Spleen (tissue), 11 donors: ENCODE measurements at regions not wholly inside any gene's neighbourhood (a gene's known extent, or its start where the extent isn't known, plus 50 kb on each side); places are given as distances from the start of the nearest gene placed in this dataset.

Source experiments
- DNase-seq: peaks from one replicate; pipeline ENCODE4 v3.0.0-alpha.2; 2020
- H3K27ac ChIP-seq, 8 donors: fragments of 200-600 bp; sonication (generic) in 7 of 8; 1 replicate in 4 of 8; 2 replicates in 4 of 8; pipeline versions ENCODE4 v1.5.0 to v1.8.0; 2016 to 2021; ENCODE audit warnings: inconsistent platforms in 4 of 8, mild to moderate bottlenecking in 4 of 8, moderate library complexity in 1 of 8
- H3K27me3 ChIP-seq, 7 donors: fragments of 200-600 bp; sonication (generic) in 6 of 7; replicated peaks in 1 of 7; 1 replicate in 4 of 7; 2 replicates in 3 of 7; pipeline versions ENCODE4 v1.5.0 to v1.8.0; 2016 to 2021; ENCODE audit warnings: inconsistent platforms in 3 of 7, mild to moderate bottlenecking in 1 of 7
- H3K36me3 ChIP-seq, 6 donors: fragments of 200-600 bp; sonication (generic) in 5 of 6; 1 replicate in 4 of 6; 2 replicates in 2 of 6; pipeline versions ENCODE4 v1.5.0 to v1.8.0; 2016 to 2021; ENCODE audit warnings: inconsistent platforms in 2 of 6
- H3K4me1 ChIP-seq, 6 donors: fragments of 200-600 bp; sonication (generic) in 5 of 6; 1 replicate in 3 of 6; 2 replicates in 3 of 6; pipeline versions ENCODE4 v1.5.0 to v1.8.0; 2016 to 2021; ENCODE audit warnings: inconsistent platforms in 3 of 6
- H3K4me3 ChIP-seq, 8 donors: fragments of 200-600 bp; sonication (generic) in 7 of 8; 1 replicate in 4 of 8; 2 replicates in 4 of 8; pipeline versions ENCODE4 v1.5.0 to v1.8.0; 2016 to 2021; ENCODE audit warnings: inconsistent platforms in 4 of 8, mild to moderate bottlenecking in 4 of 8, moderate library complexity in 2 of 8
- H3K9me3 ChIP-seq, 8 donors: fragments of 200-600 bp; sonication (generic) in 7 of 8; 1 replicate in 4 of 8; 2 replicates in 4 of 8; pipeline versions ENCODE4 v1.5.0 to v1.8.0; 2016 to 2021; ENCODE audit warnings: inconsistent platforms in 4 of 8
- CTCF ChIP-seq, 11 experiments: fragments of 200-600 bp in 7 of 11; fragments of 450-650 bp in 4 of 11; sonication (generic) in 4 of 11; IDR thresholded peaks in 8 of 11; conservative IDR thresholded peaks in 3 of 11; 1 replicate in 7 of 11; 2 replicates in 4 of 11; pipeline versions ENCODE4 v1.4.0 to v1.8.0; 2016 to 2021; ENCODE audit warnings: antibody characterized with exemption in 11 of 11, inconsistent platforms in 4 of 11, mild to moderate bottlenecking in 1 of 11
- POLR2A ChIP-seq, 3 donors: fragments of 450-650 bp; IDR thresholded peaks; one replicate each; pipeline ENCODE4 v1.5.1; 2017; ENCODE audit warnings: antibody characterized with exemption in 3 of 3, mild to moderate bottlenecking in 1 of 3
- POLR2AphosphoS5 ChIP-seq, 3 donors: sonication (generic); formaldehyde crosslinking; IDR thresholded peaks; one replicate each; pipeline ENCODE4 v1.5.1; 2017; ENCODE audit warnings: antibody characterized with exemption in 3 of 3
- WGBS, 5 donors: extraction: QIAGEN DNeasy Blood & Tissue Kit in 3 of 5; methylation state at CpG; one replicate each; pipeline versions ENCODE4 v1.1.5 to v1.1.7; 2013 to 2018; 5-methylcytosine and 5-hydroxymethylcytosine counted together
- intact Hi-C: fragments of 100-400 bp; cut with DNase I; formaldehyde crosslinking; loops from one replicate; pipeline ENCODE4 v1.15.0; 2023; ENCODE audit warnings: low total_unique reads
- donor health status: healthy with polysubstance abuse.
- donor health status: DM: no; HTN: no; CAD: no; lungs with moderate emphysema.
- donor health status: DM: no; HTN: no; CAD: no.
- donor health status: Bipolar disorder and iron deficiency.
- donor health status: healthy.
- donor health status: DM: no; HTN: no; CAD: no.
- donor health status: DM: yes; HTN: yes; CAD: no.

GRCh38 chr10:29883231-29883630 lies 176.2 kb downstream of the JCAD start:
- H3K9me3 ChIP-seq: no peaks in the 10 kb centered on the region
- no peak overlapping the region for H3K4me3 ChIP-seq
- no peaks in the 10 kb centered on the region for H3K4me1 ChIP-seq
- WGBS, 5 donors: 80 to 95% (median 86%) methylated on average over 3 of the region's 3 CpGs
- no peak overlapping the region for H3K27ac ChIP-seq
- TF ChIP-seq CTCF (IDR thresholded peaks at IDR 0.05 in 8 of 11, conservative IDR thresholded peaks at IDR 0.05 in 3 of 11): no peak
- no peak for TF ChIP-seq POLR2AphosphoS5 (IDR thresholded peaks at IDR 0.05)
- TF ChIP-seq POLR2A (IDR thresholded peaks at IDR 0.05): no peak
- intact Hi-C loops: no loop called here
- H3K27me3 ChIP-seq: peaks cover 0 to 5% (median 0%) of the 10 kb centered on the region in 7 donors
- DNase-seq: no peak
- H3K36me3 ChIP-seq: no peaks in the 10 kb centered on the region

GRCh38 chr10:29882766-29883165 lies 176.6 kb downstream of the JCAD start:
- DNase-seq: no peak
- H3K27me3 ChIP-seq: peaks cover 0 to 9% (median 0%) of the 10 kb centered on the region in 7 donors
- H3K4me1 ChIP-seq: no peaks in the 10 kb centered on the region
- no peak overlapping the region for H3K4me3 ChIP-seq
- H3K27ac ChIP-seq: no peak overlapping the region
- H3K9me3 ChIP-seq: no peaks in the 10 kb centered on the region
- H3K36me3 ChIP-seq: no peaks in the 10 kb centered on the region
- 60 to 81% (median 74%) methylated on average over 7 of the region's 7 CpGs for WGBS, 5 donors
- intact Hi-C loops: no loop called here
- TF ChIP-seq POLR2A (IDR thresholded peaks at IDR 0.05) (no peak), CTCF (IDR thresholded peaks at IDR 0.05 in 8 of 11, conservative IDR thresholded peaks at IDR 0.05 in 3 of 11) (no peak), POLR2AphosphoS5 (IDR thresholded peaks at IDR 0.05) (no peak)

GRCh38 chr10:29881811-29882210 lies 177.6 kb downstream of the JCAD start:
- no peak overlapping the region for H3K4me3 ChIP-seq
- 77 to 94% (median 85%) methylated on average over 5 of the region's 5 CpGs for WGBS, 5 donors
- no peak for DNase-seq
- H3K9me3 ChIP-seq: no peaks in the 10 kb centered on the region
- no peak for TF ChIP-seq CTCF (IDR thresholded peaks at IDR 0.05 in 8 of 11, conservative IDR thresholded peaks at IDR 0.05 in 3 of 11)
- TF ChIP-seq POLR2A (IDR thresholded peaks at IDR 0.05): no peak
- no peak for TF ChIP-seq POLR2AphosphoS5 (IDR thresholded peaks at IDR 0.05)
- no peak overlapping the region for H3K27ac ChIP-seq
- H3K4me1 ChIP-seq: no peaks in the 10 kb centered on the region
- no peaks in the 10 kb centered on the region for H3K36me3 ChIP-seq
- intact Hi-C loops: no loop called here
- peaks cover 0 to 18% (median 0%) of the 10 kb centered on the region in 7 donors for H3K27me3 ChIP-seq

- no peak for TF ChIP-seq CTCF (IDR thresholded peaks at IDR 0.05 in 8 of 11, conservative IDR thresholded peaks at IDR 0.05 in 3 of 11)
- no peak for TF ChIP-seq POLR2A (IDR thresholded peaks at IDR 0.05)
- TF ChIP-seq POLR2AphosphoS5 (IDR thresholded peaks at IDR 0.05): no peak
- Histone ChIP-seq H3K4me1 (no peaks in the 10 kb centered on the region), H3K4me3 (no peak overlapping the region), H3K27ac (no peak overlapping the region), H3K36me3 (no peaks in the 10 kb centered on the region), H3K9me3 (no peaks in the 10 kb centered on the region), H3K27me3 (peaks cover 0 to 18% (median 0%) of the 10 kb centered on the region in 7 donors)
- 76 to 89% (median 85%) methylated on average over 9 of the region's 9 CpGs for WGBS, 5 donors
- intact Hi-C loops: no loop called here
- DNase-seq: no peak
These were observed 178.0 kb downstream of the JCAD start for GRCh38 chr10:29881336-29881771.
